Inferior parietal cortex (tissue), 1 donor: ENCODE measurements at regions not wholly inside any gene's neighbourhood (a gene's known extent, or its start where the extent isn't known, plus 50 kb on each side); places are given as distances from the start of the nearest gene placed in this dataset.
"Not testable (repeated sequence)": the region's sequence is repeated elsewhere in the genome, so short reads cannot be mapped to it uniquely, and the experiment has no call there.

Source experiments
- DNase-seq: peaks from one replicate; pipeline ENCODE4 v3.0.0-alpha.2; 2016; ENCODE audit errors: extremely low spot score

DNA sequence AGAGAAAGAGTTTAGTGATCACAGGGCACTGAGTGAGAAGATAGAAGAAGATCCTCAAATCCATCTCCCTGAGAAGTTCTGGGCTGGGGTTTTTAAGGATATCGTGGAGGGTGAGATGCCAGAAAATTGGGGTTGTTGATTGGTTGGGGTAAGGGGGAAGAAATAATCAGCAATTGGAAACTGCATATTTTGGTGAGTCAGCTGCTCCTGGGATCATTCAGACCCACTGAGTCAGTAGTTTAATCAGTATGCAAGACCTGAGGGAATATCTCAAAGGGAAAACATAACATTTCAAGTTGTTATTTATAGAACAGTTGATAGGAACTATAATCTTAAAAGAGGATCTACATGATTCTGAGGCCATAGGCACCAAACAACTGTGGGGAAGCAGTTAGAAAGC is 183.4 kb downstream of the FCRL5 start:
- DNase-seq: not testable (repeated sequence)

DNA sequence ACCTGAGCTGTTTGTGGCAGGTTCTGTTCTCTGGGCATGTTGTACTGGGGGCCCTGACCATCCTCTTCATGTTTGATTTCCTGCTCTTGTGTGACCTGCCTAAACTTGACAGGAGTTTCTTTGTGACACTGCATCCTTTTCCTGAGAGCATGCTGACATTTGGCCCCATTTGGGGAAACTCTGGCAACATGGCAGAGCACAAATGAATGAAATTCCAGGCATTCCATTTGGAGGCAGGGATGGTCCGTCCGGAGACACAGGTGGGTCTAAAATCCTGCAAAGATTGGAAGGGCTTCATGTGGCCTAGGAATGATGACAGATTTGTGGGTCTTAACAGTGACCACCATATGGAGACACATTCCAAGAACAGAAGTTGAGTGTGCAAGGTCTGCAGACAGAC is 184.0 kb downstream of the FCRL5 start:
- no peak for DNase-seq

DNA sequence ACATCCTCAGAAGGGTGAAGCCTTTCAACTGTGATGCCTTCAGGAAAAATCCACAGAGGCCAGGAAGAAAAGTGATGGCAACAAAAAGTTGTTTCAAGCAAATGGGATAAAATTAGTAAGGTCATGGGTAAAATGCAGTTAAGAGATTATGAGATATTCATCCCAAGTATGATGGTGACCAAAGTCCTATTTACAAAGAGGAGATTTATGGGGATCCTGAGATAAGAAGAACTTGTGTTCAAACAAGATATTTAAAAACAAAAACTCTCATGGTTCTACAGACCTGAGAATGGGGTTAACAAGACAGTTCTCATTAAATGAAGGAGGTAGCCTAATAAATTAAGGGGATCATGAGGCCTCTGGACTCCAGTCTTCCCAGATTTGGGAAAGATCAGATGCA is 184.4 kb downstream of the FCRL5 start:
- DNase-seq: no peak

DNA sequence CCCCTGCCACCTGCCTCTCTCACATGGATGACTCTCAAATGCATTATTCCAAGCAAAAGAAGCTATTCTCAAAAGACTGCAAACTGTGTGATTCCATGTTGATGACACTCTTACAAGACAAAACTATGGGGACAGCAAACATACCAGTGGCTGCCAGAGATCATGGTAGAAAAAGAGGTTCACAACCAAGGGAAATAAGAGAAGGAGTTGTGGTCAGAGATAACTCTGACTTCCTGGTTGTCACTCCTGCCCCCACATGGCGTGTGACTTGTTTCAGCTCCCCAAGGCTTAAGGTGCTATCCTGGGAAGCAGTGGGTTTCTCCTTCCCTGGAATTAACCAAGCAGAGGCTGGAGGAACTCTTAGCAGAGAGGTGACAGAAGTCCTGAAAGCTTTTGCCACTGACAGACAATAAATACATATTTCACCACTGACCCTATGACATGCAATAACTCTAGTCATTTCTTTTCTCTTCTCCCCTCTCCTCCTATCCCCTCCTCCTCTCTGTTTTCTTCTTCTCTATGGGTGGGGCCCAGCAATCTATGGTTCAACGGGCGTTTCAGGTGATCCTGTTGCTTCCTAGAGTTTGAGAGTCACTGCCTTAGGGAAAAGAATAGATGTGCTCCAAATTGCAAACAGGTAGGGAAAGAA is 185.1 kb downstream of the FCRL5 start:
- no peak for DNase-seq

DNA sequence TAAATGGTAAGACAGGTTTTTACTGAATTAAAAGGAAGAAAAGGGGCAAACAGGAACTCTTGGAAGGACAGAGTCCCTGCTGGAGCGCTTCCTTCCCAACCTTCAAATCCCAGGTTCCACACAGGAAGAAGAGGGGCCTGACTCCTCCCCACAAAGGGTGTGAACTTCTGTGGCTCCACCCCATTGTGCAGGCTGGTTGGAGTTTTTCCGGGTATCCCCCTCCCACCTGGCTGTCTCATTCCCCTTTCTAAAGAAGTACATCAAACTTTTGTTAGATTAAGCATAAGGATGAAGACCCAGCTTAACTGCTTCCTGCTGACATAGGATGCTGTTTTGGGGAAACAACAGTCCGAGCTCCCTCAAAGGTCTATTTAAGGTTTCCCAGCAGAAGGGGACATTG is 187.7 kb downstream of the FCRL5 start:
- DNase-seq: no peak

DNA sequence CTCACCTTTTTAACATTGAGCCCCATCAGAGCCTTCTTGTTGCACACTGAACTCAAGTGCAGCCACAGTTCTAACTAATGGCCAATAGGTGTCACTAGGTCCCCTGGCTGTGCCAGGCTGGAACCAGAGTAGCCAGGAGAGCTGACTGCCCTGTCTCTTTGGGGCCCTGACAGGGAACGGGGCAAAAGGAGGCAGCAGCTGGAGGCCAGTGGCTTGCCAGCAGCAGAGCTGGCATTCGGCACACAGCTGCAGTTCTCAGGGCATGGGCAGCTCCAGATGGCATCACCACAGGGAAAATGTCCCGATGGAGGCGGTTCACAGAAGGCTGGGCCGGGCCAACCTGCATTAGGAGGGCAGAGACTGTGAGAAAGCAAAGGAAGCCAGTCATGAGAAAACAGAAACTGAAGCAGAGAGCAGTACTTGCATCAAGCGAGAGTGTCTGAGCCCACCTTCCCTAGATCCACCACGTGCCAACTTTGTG is 188.6 kb downstream of the FCRL5 start:
- DNase-seq: no peak

DNA sequence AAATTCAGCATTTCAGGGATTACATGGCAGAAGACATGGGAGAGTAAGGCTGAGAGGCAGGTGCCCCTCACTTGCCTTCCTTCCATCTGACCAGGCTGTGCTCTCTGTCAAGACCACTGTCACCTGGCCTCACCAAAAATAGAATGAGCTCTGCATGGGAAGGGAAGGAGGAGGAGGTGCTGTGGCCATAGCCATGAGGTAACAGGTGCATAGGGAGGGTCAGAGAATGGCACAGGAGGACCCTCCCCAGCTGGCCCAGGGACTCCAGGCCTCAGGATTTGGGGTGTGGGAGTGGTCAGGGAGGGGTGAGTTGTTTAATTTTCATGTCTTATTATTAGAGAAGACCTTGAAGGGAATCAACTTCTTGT is 192.3 kb downstream of the FCRL5 start:
- DNase-seq: no peak

DNA sequence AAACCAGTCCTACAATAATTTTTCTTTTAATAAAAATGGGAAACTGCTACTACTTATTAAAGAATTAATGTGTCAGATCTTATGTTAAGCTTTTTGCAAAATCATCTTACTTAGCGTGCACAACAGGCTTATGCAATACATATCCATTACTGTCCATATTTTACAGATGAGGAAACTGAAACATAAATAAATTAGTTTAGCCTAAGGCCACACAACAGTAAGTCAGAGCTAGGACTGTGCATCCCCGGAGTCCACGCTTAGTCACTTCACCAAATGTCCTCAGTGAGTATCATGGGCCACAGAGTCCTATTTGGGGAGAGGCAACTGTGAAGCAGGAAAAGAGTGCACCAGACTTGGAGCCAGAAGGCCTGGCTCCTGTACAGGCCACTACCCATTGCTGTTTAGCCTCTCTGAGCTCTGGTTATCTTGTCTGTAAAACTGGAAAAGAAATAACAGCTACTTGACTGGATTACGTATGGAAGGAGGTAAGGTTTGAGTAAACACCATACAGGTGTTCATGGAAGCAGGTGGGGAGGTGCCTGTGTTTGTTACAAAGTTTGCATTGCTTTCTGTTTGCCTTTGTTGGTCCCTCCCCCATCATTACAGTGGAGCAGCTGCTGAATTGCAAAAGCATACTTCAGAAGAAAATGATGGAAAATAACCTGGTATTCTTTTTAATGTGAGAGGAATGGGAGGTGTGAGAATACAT is 192.8 kb downstream of the FCRL5 start:
- DNase-seq: no peak

DNA sequence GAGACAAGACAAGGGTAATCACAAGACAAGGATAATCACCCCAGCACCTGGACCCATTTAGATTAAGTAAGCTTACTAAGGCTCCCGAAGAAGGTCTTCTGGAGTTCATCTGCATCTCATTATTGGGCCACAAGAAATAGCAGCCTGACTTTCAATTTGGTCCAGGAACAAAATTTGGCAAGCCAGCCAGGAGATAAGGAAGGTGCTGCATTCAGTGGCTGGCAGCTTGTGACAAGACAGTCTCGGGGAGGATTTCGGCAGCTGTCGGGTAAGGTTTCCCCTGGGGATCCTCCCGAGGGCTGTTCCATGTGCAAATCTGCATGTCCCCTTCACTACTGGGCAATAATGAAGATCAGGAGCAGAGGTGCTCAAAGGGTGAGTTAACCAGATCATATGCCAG is 195.2 kb downstream of the FCRL5 start:
- no peak for DNase-seq

DNA sequence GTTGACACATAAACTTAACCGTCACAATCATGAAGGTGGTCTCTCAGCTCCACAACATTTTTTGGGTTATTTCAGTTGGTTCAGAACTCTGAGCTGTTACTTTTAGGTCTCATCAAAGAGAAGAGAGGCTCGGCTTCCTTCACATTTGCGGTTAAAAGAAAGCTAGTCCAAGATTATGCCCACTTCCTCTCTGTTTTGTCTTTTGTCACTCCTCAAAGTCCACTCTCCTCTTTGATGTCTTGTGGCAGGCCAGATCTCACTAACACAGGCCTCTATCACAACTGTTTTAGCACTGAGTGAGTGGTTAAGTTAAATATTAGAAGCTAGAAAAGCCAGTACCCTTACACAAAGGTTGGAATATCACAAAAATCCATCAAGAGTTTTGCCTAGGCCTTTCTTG is 195.7 kb downstream of the FCRL5 start:
- no peak for DNase-seq

DNA sequence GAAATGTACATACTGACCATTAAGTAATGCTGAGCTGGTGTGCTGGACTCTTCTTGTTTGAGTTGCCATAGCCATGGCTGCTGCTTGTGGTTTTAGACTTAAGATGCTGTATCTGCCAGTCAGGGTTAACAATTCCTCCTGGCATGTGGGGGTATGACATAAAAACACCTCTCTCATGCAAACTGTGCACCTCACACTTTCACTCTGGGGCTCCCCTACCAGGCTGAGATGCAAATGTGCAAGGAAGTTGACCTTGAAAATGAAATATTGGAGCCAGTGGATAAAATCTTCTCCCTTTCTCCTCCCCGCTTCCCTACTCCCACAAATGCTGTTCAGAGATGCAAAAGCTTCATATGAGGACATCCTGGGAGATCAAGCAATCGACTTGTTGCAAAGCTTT is 198.8 kb downstream of the FCRL5 start:
- no peak for DNase-seq

DNA sequence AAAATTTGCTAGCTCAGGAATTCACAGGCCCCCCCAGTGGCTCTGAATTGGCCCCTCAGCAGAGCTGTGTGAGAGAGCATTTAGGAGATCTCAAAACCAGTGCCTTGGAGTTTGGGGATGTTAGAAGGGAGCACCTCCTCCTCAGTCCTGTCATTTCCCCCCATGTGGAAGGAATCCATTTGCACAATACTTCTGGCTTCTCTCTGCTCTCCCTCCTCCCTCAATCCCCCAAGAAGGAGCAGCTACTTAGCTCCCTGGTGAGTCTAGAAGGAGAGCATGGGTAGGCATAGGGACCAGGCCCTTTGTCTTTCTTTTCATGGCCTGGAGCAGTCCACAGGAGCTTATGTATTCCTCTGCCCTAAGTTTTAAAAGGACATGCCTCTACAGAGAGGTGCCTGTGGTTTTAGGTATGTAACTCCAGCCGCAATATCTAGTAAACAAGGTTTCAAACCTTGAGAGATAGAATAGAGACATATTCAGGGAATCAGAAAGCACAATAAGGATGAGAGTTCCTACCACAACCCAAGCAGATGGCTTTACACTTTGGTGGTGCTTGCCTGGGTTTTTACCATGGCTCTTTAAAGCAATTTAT is 199.4 kb downstream of the FCRL5 start:
- no peak for DNase-seq

DNA sequence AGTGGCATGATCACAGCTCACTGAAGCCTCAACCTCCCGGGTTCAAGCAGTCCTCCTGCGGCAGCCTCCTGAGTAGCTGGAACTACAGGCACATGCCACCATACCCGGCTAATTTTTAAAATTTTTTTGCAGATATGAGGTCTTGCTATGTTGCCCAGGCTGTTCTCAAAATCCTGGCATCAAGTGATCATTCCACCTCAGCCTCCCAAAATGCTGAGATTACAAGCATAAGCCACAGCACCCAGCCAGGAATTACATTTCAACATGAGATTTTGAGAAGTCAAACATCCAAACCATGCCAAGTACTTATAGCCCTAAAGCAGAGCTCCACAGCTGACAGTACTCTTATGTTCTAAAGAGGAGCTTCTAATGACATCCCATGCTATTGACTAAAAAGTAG is 200.1 kb downstream of the FCRL5 start:
- DNase-seq: no peak

DNA sequence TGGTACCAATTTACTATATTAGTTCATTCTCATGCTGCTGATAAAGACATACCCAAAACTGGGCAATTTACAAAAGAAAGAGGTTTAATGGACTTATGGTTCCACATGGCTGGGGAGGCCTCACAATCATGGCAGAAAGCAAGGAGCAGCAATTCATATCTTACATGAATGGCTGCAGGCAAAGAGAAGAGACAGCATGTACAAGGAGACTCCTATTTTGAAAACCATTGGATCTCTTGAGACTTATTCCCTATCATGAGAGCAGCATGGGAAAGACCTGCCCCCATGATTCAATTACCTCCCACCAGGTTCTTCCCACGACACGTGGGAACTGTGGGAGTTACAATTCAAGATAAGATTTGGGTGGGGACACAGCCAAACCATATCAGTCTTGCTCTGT is 200.5 kb downstream of the FCRL5 start:
- DNase-seq: not testable (repeated sequence)

DNA sequence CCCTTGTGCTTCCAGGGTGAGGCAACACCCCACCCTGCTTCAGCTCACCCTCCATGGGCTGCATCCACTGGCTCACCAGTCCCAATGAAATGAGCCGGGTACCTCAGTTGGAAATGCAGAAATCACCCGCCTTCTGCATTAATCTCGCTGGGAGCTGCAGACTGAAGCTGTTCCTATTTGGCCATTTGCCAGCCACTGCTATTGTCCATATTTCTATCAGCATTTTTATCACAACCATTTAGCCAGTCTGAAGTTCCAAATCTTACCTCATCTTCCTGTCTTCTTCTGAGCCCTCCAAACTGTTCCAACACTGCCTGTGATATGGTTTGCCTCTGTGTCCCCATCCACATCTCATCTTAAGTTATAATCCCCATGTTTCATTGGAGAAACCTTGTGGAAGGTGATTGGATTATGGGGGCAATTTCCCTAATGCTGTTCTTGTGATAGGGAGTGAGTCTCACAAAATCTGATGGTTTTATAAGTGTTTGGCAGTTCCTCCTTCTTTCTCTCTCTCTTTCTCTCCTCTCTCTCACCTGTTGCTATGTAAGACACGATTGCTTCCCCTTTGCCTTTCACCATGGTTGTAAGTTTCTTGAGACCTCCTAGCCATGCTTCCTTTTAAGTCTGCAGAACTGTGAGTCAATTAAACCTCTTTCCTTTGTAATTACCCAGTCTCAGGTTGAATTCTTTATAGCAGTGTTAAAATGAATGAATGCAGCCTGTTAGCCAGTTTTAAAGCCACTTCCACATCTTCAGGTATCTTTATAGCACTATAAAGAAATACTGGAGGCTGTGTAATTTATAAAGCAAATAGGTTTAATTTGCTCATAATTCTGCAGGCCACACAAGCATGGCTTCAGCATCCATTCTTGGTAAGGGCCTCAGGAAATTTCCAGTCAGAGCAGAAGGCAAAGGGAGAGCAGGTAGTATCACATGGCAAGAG is 203.5 kb downstream of the FCRL5 start:
- DNase-seq: no peak

DNA sequence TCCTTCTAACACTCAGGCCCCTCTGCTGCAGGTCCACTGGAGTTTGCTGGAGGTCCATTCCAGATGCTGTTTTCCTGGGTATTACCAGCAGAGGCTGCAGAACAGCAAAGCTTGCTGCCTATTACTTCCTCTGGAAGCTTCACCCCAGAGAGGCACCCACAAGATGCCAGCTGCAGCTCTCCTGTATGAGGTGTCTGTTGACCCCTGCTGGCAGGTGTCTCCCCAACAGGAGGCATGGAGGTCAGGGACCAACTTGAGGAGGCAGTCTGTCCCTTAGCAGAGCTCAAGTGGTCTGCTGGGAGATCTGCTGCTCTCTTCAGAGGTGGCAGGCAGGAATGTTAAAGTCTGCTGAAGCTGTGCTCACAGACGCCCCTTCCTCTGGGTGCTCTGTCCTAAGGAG is 204.8 kb downstream of the FCRL5 start:
- no peak for DNase-seq

DNA sequence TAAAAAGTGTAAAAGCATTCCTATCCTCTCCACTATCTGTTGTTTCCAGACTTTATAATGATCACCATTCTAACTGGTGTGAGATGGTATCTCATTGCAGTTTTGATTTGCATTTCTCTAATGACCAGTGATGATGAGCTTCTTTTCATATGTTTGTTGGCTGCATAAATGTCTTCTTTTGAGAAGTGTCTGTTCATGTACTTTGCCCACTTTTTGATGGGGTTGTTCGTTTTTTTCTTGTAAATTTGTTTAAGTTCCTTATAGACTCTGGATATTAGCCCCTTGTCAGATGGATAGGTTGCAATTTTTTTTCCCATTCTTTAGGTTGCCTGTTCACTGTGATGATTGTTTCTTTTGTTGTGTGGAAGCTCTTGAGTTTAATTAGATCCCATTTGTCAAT is 199.6 kb upstream of the ETV3 start:
- not testable (repeated sequence) for DNase-seq

DNA sequence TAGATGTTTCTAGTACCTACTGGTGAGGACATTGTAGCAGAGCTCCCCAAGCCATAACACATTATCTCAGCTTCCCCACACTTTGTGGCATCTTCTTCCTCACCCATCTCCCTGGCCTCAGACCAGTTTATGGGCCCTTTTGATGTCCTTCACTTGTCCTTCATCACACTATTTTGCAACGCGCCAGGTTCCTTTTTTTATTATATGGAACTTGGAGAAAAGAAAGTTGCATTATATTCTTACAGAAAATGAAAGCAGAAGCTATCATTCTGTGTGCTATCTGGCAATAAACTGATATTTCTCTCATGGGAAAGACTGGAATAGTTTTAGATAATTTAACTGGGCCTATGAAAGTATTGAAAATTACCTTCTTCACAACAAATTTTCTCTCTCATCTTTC is 196.9 kb upstream of the ETV3 start:
- DNase-seq: no peak

DNA sequence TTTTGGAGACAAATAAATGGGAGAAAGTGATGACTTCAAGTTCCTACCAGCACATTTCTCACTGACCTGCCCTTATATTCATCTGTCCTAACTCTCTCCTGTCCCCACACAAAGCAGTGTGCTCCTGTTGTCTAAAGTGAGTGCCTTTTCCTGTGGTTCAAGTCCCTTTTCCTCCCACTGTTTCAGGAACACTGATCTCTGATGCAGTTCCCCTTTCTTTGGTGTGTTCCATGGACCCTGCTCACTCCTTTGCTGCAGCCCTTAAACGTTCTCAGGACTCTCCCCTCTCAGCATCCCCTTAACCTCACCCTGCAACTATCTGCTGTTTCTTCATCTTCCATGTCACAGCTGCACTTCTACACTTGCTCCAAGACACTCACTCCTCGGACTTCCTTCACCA is 195.8 kb upstream of the ETV3 start:
- DNase-seq: no peak

DNA sequence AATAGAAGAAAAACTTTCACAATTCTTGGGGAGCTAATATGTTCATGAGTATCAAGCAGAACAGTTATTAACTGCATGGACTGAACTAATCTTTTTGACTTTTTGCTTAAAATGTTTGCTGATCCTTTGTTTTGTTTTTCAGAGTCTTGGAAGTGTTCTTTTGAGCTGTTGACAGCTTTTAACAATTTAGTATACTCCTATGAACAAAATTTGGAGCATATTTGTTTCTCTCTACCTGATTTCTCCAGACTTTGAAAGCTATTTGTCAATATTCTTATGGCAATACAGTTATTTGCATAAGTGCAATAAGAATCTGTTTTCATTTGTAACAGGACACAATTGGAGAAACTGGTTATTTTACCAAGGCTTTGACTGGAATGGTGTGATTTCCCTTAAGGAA is 192.0 kb upstream of the ETV3 start:
- DNase-seq: not testable (repeated sequence)

DNA sequence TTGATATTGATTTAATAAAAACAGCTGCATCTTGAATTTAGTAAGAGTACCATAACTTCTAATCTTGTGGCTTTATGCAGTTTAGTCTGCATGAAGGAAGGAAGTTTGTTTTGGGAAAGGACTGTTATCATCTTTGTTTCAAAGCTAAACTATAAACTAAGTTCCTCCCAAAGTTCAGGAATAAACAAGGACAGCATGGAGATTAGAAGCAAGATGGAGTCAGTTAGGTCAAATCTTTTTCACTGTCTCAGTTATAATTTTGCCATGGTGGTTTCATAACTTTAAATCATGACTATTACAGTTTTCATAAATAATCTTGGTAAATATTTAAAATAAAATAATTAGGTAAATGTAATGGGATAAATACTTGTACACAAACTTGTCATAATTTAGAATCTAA is 189.9 kb upstream of the ETV3 start:
- not testable (repeated sequence) for DNase-seq

DNA sequence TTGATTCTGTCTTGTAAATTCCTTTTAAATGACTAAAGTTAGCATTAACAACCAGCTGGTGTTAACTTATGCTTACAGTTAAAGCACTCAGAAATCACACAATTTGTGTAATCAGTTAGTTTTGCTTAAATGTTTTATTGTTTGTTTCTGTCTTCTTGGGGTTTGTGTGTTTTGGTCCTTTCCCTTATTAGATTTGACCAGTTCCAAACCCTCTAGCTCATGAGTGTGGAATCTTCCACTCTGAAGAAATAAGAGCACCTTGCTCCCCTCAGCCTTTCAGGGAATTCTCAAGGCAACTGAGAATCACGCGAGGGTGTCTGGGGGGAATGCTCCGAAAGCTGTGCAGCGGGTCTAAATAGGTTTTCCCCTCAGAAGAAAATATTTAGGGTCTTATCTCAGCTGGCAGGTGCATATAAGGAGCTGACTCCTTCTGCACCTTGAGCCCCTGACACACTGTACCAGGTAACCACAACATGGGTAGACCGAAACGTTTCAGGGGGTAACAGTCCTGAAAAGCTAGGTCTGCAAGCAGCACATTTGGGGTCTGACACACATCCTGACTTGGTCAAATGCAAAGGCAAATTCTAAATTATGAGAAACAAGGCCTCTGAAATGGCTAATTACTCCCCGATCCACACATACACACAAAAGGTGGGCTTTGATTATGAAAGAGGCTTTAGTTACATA is 188.1 kb upstream of the ETV3 start:
- DNase-seq: no peak
